HCT116 (cell line): ENCODE measurements at regions not wholly inside any gene's neighbourhood (a gene's known extent, or its start where the extent isn't known, plus 50 kb on each side); places are given as distances from the start of the nearest gene placed in this dataset.

Experiments used
- CTCF ChIP-seq, 3 experiments: fragments of 200-600 bp in 1 of 3; sonication (generic) in 1 of 3; IDR thresholded peaks in 2 of 3; conservative IDR thresholded peaks in 1 of 3; 2 replicates each; pipeline ENCODE4 v1.5.1; 2012 to 2017; ENCODE audit warnings: low read depth in 2 of 3, low read length in 2 of 3, antibody characterized with exemption in 1 of 3, borderline replicate concordance in 1 of 3, control low read depth in 1 of 3, mild to moderate bottlenecking in 1 of 3, mixed read lengths in 1 of 3, mixed run types in 1 of 3, moderate library complexity in 1 of 3; ENCODE audit not compliant: insufficient read depth in 1 of 3
- ELF1 ChIP-seq: IDR thresholded peaks from 2 replicates; pipeline ENCODE4 v1.6.1; 2012; ENCODE audit warnings: low read depth, borderline replicate concordance
- EZH2phosphoT487 ChIP-seq: fragments of 200-600 bp; IDR thresholded peaks from 2 replicates; pipeline ENCODE4 v1.6.1; 2018; ENCODE audit warnings: antibody characterized with exemption, borderline replicate concordance
- JUND ChIP-seq: IDR thresholded peaks from 2 replicates; pipeline ENCODE4 v1.6.1; 2012
- POLR2A ChIP-seq: IDR thresholded peaks from 2 replicates; pipeline ENCODE4 v1.7.0; 2011; ENCODE audit warnings: borderline replicate concordance; ENCODE audit not compliant: insufficient read depth, insufficient read length; ENCODE audit errors: extremely low read depth
- RAD21 ChIP-seq: IDR thresholded peaks from 2 replicates; pipeline ENCODE4 v1.6.1; 2012; ENCODE audit warnings: low read depth, mild to moderate bottlenecking
- REST ChIP-seq: IDR thresholded peaks from 2 replicates; pipeline ENCODE4 v1.6.1; 2012; ENCODE audit warnings: low read depth
- SIN3A ChIP-seq: IDR thresholded peaks from 2 replicates; pipeline ENCODE4 v1.6.1; 2012; ENCODE audit warnings: low read depth
- TCF7L2 ChIP-seq: IDR thresholded peaks from 2 replicates; pipeline ENCODE4 v1.7.0; 2011; ENCODE audit warnings: borderline replicate concordance, inconsistent platforms; ENCODE audit not compliant: insufficient read depth, insufficient read length; ENCODE audit errors: extremely low read depth
- YY1 ChIP-seq: IDR thresholded peaks from 2 replicates; pipeline ENCODE4 v1.6.1; 2011; ENCODE audit warnings: low read length, low read depth, moderate library complexity, mild to moderate bottlenecking; ENCODE audit not compliant: insufficient replicate concordance; ENCODE audit errors: extremely low read depth
- ZNF274 ChIP-seq: fragments of 200-500 bp; sonication (Bioruptor generic); IDR thresholded peaks from 2 replicates; pipeline ENCODE4 v1.6.1; 2014; ENCODE audit warnings: mild to moderate bottlenecking, low read depth, low read length, inconsistent platforms

DNA sequence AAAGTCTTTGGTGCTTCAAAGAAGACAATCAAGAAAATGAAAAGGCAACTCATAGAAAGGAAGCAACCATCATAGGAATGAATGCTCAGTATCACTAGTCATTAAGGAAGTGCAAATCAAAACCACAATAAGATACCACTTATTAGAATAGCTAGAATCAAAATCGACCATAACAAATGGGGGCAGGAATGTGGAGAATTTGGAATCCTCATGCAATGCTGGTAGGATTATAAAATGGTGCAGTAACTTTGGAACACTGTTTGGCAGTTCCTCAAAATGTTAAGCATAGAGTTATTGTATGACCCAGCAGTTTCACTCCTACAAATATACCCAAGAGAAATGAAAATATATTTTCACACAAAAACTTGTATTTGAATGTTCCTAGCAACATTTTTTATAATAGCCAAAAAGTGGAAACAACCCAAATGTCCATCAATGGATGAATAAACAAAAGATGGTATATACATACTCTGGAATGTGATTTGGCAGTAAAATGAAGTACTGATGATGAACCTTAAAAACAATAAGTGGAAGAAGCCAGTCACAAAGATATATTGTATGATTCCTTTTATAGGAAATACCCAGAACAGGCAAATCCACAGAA is 105.6 kb downstream of the MIS18A start:
- no peak for TF ChIP-seq REST
- TF ChIP-seq CTCF (IDR thresholded peaks at IDR 0.05 in 2 of 3, conservative IDR thresholded peaks at IDR 0.05 in 1 of 3; ENCODE audit: borderline replicate concordance in 1 of 3, insufficient read depth in 1 of 3, low read depth in 2 of 3, low read length in 2 of 3), result no peak
- TF ChIP-seq YY1, result no peak
- no peak for TF ChIP-seq RAD21
- TF ChIP-seq EZH2phosphoT487, result no peak
- no peak for TF ChIP-seq ZNF274
- no peak for TF ChIP-seq POLR2A
- TF ChIP-seq ELF1, result no peak
- no peak for TF ChIP-seq TCF7L2
- no peak for TF ChIP-seq SIN3A
- no peak for TF ChIP-seq JUND
